AG10803 (cell line): ENCODE measurements at regions not wholly inside any gene's neighbourhood (a gene's known extent, or its start where the extent isn't known, plus 50 kb on each side); places are given as distances from the start of the nearest gene placed in this dataset.

ENCODE experiments used
- DNase-seq: peaks from one replicate; pipeline ENCODE4 v3.0.0; 2010; ENCODE audit warnings: low read depth
- H3K4me3 ChIP-seq: 2 replicates; pipeline ENCODE4 v1.5.1; 2011; ENCODE audit warnings: mild to moderate bottlenecking, low read length, control low read depth
- CTCF ChIP-seq: conservative IDR thresholded peaks from 2 replicates; pipeline ENCODE4 v1.5.1; 2011; ENCODE audit warnings: mild to moderate bottlenecking, low read length, control low read depth, inconsistent platforms

- DNase-seq, result no peak
- H3K4me3 ChIP-seq, result no peak overlapping the region
- no peak for TF ChIP-seq CTCF
Observed at GRCh38 chr9:22286661-22287060, 160.0 kb upstream of the DMRTA1 start.

GRCh38 chr9:22288661-22289060 is 158.0 kb upstream of the DMRTA1 start:
- DNase-seq, result no peak
- no peak overlapping the region for H3K4me3 ChIP-seq
- TF ChIP-seq CTCF, result no peak

GRCh38 chr9:22307013-22307711 is 139.5 kb upstream of the DMRTA1 start:
- peak; percentile 64 for DNase-seq

GRCh38 chr9:22308177-22308576 is 138.4 kb upstream of the DMRTA1 start:
- H3K4me3 ChIP-seq, result no peak overlapping the region
- no peak for TF ChIP-seq CTCF
- DNase-seq, result no peak

More at GRCh38 chr9:22307013-22307711, 139.5 kb upstream of the DMRTA1 start:
- TF ChIP-seq CTCF, result peak; percentile 72
- H3K4me3 ChIP-seq, result no peak overlapping the region

GRCh38 chr9:22316645-22317044 is 130.0 kb upstream of the DMRTA1 start:
- no peak for DNase-seq
- TF ChIP-seq CTCF, result no peak
- no peak overlapping the region for H3K4me3 ChIP-seq

- no peak overlapping the region for H3K4me3 ChIP-seq
- no peak for TF ChIP-seq CTCF
- no peak for DNase-seq
Observed at GRCh38 chr9:22331533-22331932, 115.1 kb upstream of the DMRTA1 start.

- no peak for DNase-seq
- no peak for TF ChIP-seq CTCF
- no peak overlapping the region for H3K4me3 ChIP-seq
Observed at GRCh38 chr9:22332202-22332601, 114.4 kb upstream of the DMRTA1 start.
